OCI-LY7 (cell line): ENCODE measurements at regions not wholly inside any gene's neighbourhood (a gene's known extent, or its start where the extent isn't known, plus 50 kb on each side); places are given as distances from the start of the nearest gene placed in this dataset.

Experiments
- BruUV-seq: library from RNA; stranded (reverse); fragments of 400-500 nt; replicated peaks from 2 replicates; lab custom pipeline; 2021; lab: Mats Ljungman, UMichigan
- CTCF ChIA-PET: fragments of 300-600 bp; sonication (Branson Sonifier 250); formaldehyde crosslinking; loops from one replicate; lab custom pipeline; 2022; ENCODE audit warnings: antibody characterized with exemption; ENCODE audit not compliant: unreplicated experiment; lab: Charles Lee
- POLR2A ChIA-PET: fragments of 300-600 bp; sonication (Branson Sonifier 250); formaldehyde crosslinking; loops from one replicate; lab custom pipeline; 2022; ENCODE audit warnings: antibody characterized with exemption; lab: Charles Lee
- DNase-seq: peaks from one replicate; pipeline ENCODE4 v3.0.0-alpha.2; 2015; ENCODE audit warnings: low spot score
- H2AFZ ChIP-seq: fragments of 200-600 bp; sonication (generic), shearing (Covaris generic); 2 replicates; pipeline ENCODE4 v1.6.1; 2014; ENCODE audit warnings: mild to moderate bottlenecking, antibody characterized with exemption, low read length, moderate library complexity
- H3K27ac ChIP-seq: fragments of 200-600 bp; sonication (generic); 2 replicates; pipeline ENCODE4 v1.5.1; 2014; ENCODE audit warnings: mixed run types, low read depth, mild to moderate bottlenecking, moderate library complexity, low read length, inconsistent platforms; ENCODE audit not compliant: poor library complexity, severe bottlenecking
- H3K36me3 ChIP-seq: fragments of 200-600 bp; sonication (generic); 2 replicates; pipeline ENCODE4 v1.6.1; 2014; ENCODE audit warnings: mild to moderate bottlenecking, antibody characterized with exemption, low read length, moderate library complexity, mixed read lengths; ENCODE audit not compliant: insufficient read depth
- H3K4me1 ChIP-seq: fragments of 200-600 bp; sonication (generic); 2 replicates; pipeline ENCODE4 v1.5.1; 2014; ENCODE audit warnings: mild to moderate bottlenecking, low read length; ENCODE audit not compliant: insufficient read depth, poor library complexity, severe bottlenecking
- H3K4me2 ChIP-seq: fragments of 200-600 bp; sonication (generic); 2 replicates; pipeline ENCODE4 v1.6.1; 2014; ENCODE audit warnings: mild to moderate bottlenecking, low read length
- H3K4me3 ChIP-seq: fragments of 200-600 bp; sonication (generic); 2 replicates; pipeline ENCODE4 v1.5.1; 2014; ENCODE audit warnings: mild to moderate bottlenecking, low read depth, low read length; ENCODE audit not compliant: poor library complexity, severe bottlenecking
- H3K79me2 ChIP-seq: fragments of 200-600 bp; sonication (generic); 2 replicates; pipeline ENCODE4 v1.6.1; 2016; ENCODE audit warnings: low read depth, mild to moderate bottlenecking, low read length, moderate library complexity, mixed read lengths; ENCODE audit not compliant: insufficient read depth
- H3K9me2 ChIP-seq: fragments of 200-600 bp; sonication (generic); 2 replicates; pipeline ENCODE4 v1.6.1; 2016; ENCODE audit warnings: mild to moderate bottlenecking, low read length, mixed read lengths; ENCODE audit not compliant: insufficient read depth
- H3K9me3 ChIP-seq: fragments of 200-600 bp; sonication (generic); 2 replicates; pipeline ENCODE4 v1.6.1; 2014; ENCODE audit warnings: mild to moderate bottlenecking, mixed run types, low read length, mixed read lengths
- H4K20me1 ChIP-seq: fragments of 200-600 bp; sonication (generic); 2 replicates; pipeline ENCODE4 v1.6.1; 2014; ENCODE audit warnings: mild to moderate bottlenecking, antibody characterized with exemption, low read length, moderate library complexity, mixed read lengths; ENCODE audit not compliant: insufficient read depth
- CTCF ChIP-seq: fragments of 200-600 bp; sonication (generic); conservative IDR thresholded peaks from 2 replicates; pipeline ENCODE4 v1.5.1; 2014; ENCODE audit warnings: mild to moderate bottlenecking, antibody characterized with exemption, low read length, moderate library complexity, mixed read lengths
- EZH2phosphoT487 ChIP-seq: fragments of 200-600 bp; sonication (generic); IDR thresholded peaks from 2 replicates; pipeline ENCODE4 v1.6.1; 2018; ENCODE audit warnings: low read depth, borderline replicate concordance, mild to moderate bottlenecking, mixed run types, antibody characterized with exemption, low read length, moderate library complexity, mixed read lengths
- intact Hi-C: fragments of 100-400 bp; cut with micrococcal nuclease; formaldehyde crosslinking; loops from one replicate; pipeline ENCODE4 v1.10.0; 2022; ENCODE audit not compliant: unreplicated experiment

DNA sequence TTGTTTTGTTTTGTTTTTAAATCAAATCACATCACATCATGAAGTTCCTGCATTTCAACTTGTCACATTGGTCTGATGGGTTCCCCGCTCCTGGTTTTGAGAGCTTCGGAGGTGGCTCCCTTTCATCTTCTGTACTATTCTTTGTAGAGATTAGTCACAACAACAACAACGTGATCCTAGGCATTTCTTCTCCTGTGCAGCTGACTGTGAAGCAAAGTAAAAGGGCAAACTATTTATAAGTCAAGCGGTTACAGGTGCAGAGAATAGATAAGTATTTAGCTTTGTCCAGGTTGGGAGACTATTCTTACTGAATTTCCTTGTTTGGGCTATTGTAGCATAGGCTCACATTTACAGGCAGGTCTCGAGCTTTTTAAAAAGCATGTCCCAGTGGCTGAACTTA is 197.7 kb upstream of the CDKN2B start:
- CTCF ChIA-PET: no interaction called here
- BruUV-seq: no TSS peak

DNA sequence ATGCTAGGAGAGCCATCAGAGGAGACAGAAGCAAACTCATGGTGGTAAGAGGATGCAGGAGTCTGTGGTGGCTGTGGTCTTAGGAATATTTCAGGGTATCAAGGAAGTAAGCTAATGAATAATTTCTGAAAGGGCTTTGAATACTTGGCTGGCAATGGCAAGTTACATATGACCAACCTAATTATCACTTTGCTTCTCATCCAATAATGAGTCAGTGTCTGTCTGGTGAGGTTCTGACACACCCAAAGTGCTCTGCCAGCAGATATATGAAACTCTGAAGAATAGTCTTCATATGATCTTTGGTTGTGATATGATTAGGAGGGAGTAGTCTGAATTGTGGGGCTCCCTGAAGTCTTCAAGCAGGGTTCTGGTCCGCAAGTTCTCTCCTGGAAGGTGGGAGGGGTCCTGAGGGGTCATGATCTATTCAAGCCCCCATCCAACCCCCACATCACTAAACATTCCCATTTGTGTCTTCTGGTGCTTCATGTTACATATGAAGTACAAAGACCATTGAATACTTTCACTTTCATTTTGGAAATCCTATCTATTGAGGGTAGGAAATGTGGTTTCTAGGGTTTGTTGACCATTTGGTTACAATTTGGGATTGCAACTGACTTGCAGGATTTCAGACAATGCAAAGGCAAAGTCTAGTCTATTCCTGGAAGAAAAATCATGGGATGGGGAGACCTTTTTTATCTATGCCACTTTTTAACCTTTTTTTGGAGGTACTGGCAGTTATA is 199.9 kb upstream of the CDKN2B start:
- TF ChIP-seq EZH2phosphoT487 (no peak), CTCF (no peak)
- intact Hi-C loops: no loop called here
- H4K20me1 ChIP-seq: no peaks in the 10 kb centered on the region
- DNase-seq: no peak
- peak overlapping the region; percentile 4 for H3K4me2 ChIP-seq
- no peaks in the 10 kb centered on the region for H3K36me3 ChIP-seq
- no peak overlapping the region for H3K4me3 ChIP-seq
- no TSS peak for BruUV-seq
- CTCF ChIA-PET: no interaction called here
- H3K4me1 ChIP-seq: peaks cover 53% of the 10 kb centered on the region
- POLR2A ChIA-PET: no interaction called here
- no peak overlapping the region for H3K27ac ChIP-seq
- no peaks in the 10 kb centered on the region for H3K9me3 ChIP-seq
- no peaks in the 10 kb centered on the region for H3K79me2 ChIP-seq
- no peaks in the 10 kb centered on the region for H3K9me2 ChIP-seq
- peak overlapping the region; percentile 85 for H2AFZ ChIP-seq

More for the DNA sequence above, 197.7 kb upstream of the CDKN2B start:
- TF ChIP-seq CTCF: no peak
- TF ChIP-seq EZH2phosphoT487: no peak
- intact Hi-C loops: no loop called here
- peaks cover 65% of the 10 kb centered on the region for H3K4me1 ChIP-seq
- POLR2A ChIA-PET: interaction anchor here (0.7 to 1.7 kb wide), 5 partner anchors 19 to 371 kb away, joined by 3 to 7 read pairs (median 4); no protein-coding TSS in a partner anchor
- peak; percentile 65 for DNase-seq
- no peaks in the 10 kb centered on the region for H3K9me2 ChIP-seq
- H3K27ac ChIP-seq: peak overlapping the region; percentile 64
- peak overlapping the region; percentile 72 for H3K4me2 ChIP-seq
- peak overlapping the region; percentile 92 for H2AFZ ChIP-seq
- peak overlapping the region; percentile 42 for H3K4me3 ChIP-seq
- no peaks in the 10 kb centered on the region for H3K79me2 ChIP-seq
- H3K36me3 ChIP-seq: no peaks in the 10 kb centered on the region
- no peaks in the 10 kb centered on the region for H4K20me1 ChIP-seq
- H3K9me3 ChIP-seq: no peaks in the 10 kb centered on the region

GRCh38 chr9:22210262-22210661 is 201.2 kb upstream of the CDKN2B start:
- H3K9me2 ChIP-seq: no peaks in the 10 kb centered on the region
- no peak overlapping the region for H3K4me2 ChIP-seq
- no peaks in the 10 kb centered on the region for H3K9me3 ChIP-seq
- no peak for DNase-seq
- H2AFZ ChIP-seq: no peak overlapping the region
- ChIA-PET POLR2A (no interaction called here), CTCF (no interaction called here)
- H3K79me2 ChIP-seq: no peaks in the 10 kb centered on the region
- H3K36me3 ChIP-seq: no peaks in the 10 kb centered on the region
- BruUV-seq: no TSS peak
- intact Hi-C loops: no loop called here
- peaks cover 41% of the 10 kb centered on the region for H3K4me1 ChIP-seq
- no peak overlapping the region for H3K27ac ChIP-seq
- TF ChIP-seq CTCF (no peak), EZH2phosphoT487 (no peak)
- H4K20me1 ChIP-seq: no peaks in the 10 kb centered on the region
- H3K4me3 ChIP-seq: no peak overlapping the region
